B cell (primary cell): ENCODE measurements at regions not wholly inside any gene's neighbourhood (a gene's known extent, or its start where the extent isn't known, plus 50 kb on each side); places are given as distances from the start of the nearest gene placed in this dataset.
A peak's percentile ranks its signal among the peaks of the same experiment; 100 is the strongest.
"Not testable (repeated sequence)": the region's sequence is repeated elsewhere in the genome, so short reads cannot be mapped to it uniquely, and the experiment has no call there.

Experiments used
- ATAC-seq: fragments of 200-7000 bp; cut with Tn5 transposase; one replicate; pipeline ENCODE4 v1.10.0; 2021; ENCODE audit warnings: low read depth, mild to moderate bottlenecking, moderate number of reproducible peaks, moderate library complexity
- CTCF ChIA-PET: fragments of 350-600 bp; sonication (Branson Sonifier 250); formaldehyde crosslinking; loops from one replicate; lab custom pipeline; 2021; ENCODE audit warnings: antibody characterized with exemption, inconsistent platforms; lab: Charles Lee
- POLR2A ChIA-PET: fragments of 350-600 bp; sonication (Branson Sonifier 250); formaldehyde crosslinking; loops from one replicate; lab custom pipeline; 2021; ENCODE audit warnings: antibody characterized with exemption; lab: Charles Lee
- DNase-seq: peaks from one replicate; pipeline ENCODE4 v3.0.0; 2013
- H2AFZ ChIP-seq: 2 replicates; pipeline ENCODE4 v1.6.1; 2012; ENCODE audit warnings: mild to moderate bottlenecking, low read depth, low read length; ENCODE audit not compliant: insufficient read depth, poor library complexity, severe bottlenecking
- H3K27ac ChIP-seq, 2 donors: 1 replicate in 1 of 2; 2 replicates in 1 of 2; pipeline ENCODE4 v1.5.1; 2012 to 2013; ENCODE audit warnings: low read length in 2 of 2, mild to moderate bottlenecking in 2 of 2, moderate library complexity in 1 of 2
- H3K27me3 ChIP-seq, 4 experiments: fragments of 200-600 bp in 1 of 4; sonication (generic) in 1 of 4; replicated peaks in 1 of 4; 1 replicate in 2 of 4; 2 replicates in 2 of 4; pipeline versions ENCODE4 v1.6.1 to v1.7.0; 2013 to 2016; ENCODE audit warnings: low read length in 3 of 4, mild to moderate bottlenecking in 2 of 4, mixed read lengths in 1 of 4, moderate library complexity in 1 of 4; ENCODE audit not compliant: insufficient read depth in 4 of 4, control insufficient read depth in 3 of 4; ENCODE audit errors: control extremely low read depth in 1 of 4
- H3K36me3 ChIP-seq, 2 experiments: replicated peaks in 1 of 2; 1 replicate in 1 of 2; 2 replicates in 1 of 2; pipeline versions ENCODE4 v1.6.1 to v1.7.1; 2013; ENCODE audit warnings: low read length in 1 of 2; ENCODE audit not compliant: insufficient read depth in 2 of 2, control insufficient read depth in 1 of 2; ENCODE audit errors: control extremely low read depth in 1 of 2, extremely low read depth in 1 of 2
- H3K4me1 ChIP-seq, 2 donors: fragments of 200-600 bp in 1 of 2; sonication (generic) in 1 of 2; 1 replicate in 1 of 2; 2 replicates in 1 of 2; pipeline versions ENCODE4 v1.5.1 to v1.6.1; 2013 to 2017; ENCODE audit warnings: low read length in 2 of 2; ENCODE audit not compliant: control insufficient read depth in 2 of 2, insufficient read depth in 2 of 2
- H3K4me2 ChIP-seq: replicated peaks from 2 replicates; pipeline ENCODE3; 2012; ENCODE audit warnings: mild to moderate bottlenecking, low read depth, low read length; ENCODE audit not compliant: poor library complexity, severe bottlenecking
- H3K4me3 ChIP-seq, 5 experiments: fragments of 200-600 bp in 1 of 5; sonication (generic) in 1 of 5; 1 replicate in 3 of 5; 2 replicates in 2 of 5; pipeline versions ENCODE4 v1.5.1 to v1.7.0; 2011 to 2016; ENCODE audit warnings: low read length in 4 of 5, mild to moderate bottlenecking in 4 of 5, low read depth in 2 of 5, control low read depth in 1 of 5, moderate library complexity in 1 of 5; ENCODE audit not compliant: insufficient read depth in 1 of 5; ENCODE audit errors: control extremely low read depth in 1 of 5, extremely low read depth in 1 of 5
- H3K79me2 ChIP-seq: fragments of 200-600 bp; sonication (generic); one replicate; pipeline ENCODE4 v1.6.0; 2016; ENCODE audit warnings: low read length; ENCODE audit not compliant: control insufficient read depth, insufficient read depth
- H3K9ac ChIP-seq: fragments of 200-600 bp; sonication (generic); 2 replicates; pipeline ENCODE4 v1.6.1; 2017; ENCODE audit warnings: mild to moderate bottlenecking, low read length, moderate library complexity
- H3K9me3 ChIP-seq, 3 donors: one replicate each; pipeline versions ENCODE4 v1.6.1 to v1.7.1; 2013; ENCODE audit warnings: low read length in 2 of 3; ENCODE audit not compliant: control insufficient read depth in 2 of 3, insufficient read depth in 1 of 3; ENCODE audit errors: control extremely low read depth in 1 of 3
- H4K20me1 ChIP-seq: 2 replicates; pipeline ENCODE4 v1.6.0; 2012; ENCODE audit warnings: mild to moderate bottlenecking, low read length; ENCODE audit not compliant: insufficient read depth, control insufficient read depth, poor library complexity, severe bottlenecking
- H3K27ac Mint-ChIP-seq: one replicate; pipeline ENCODE4 v1.8.0; 2021; ENCODE audit warnings: mixed read lengths
- H3K27me3 Mint-ChIP-seq: one replicate; pipeline ENCODE4 v1.8.0; 2021; ENCODE audit warnings: mixed read lengths
- H3K4me1 Mint-ChIP-seq: one replicate; pipeline ENCODE4 v1.8.0; 2021; ENCODE audit warnings: mixed read lengths
- H3K4me3 Mint-ChIP-seq: one replicate; pipeline ENCODE4 v1.8.0; 2021; ENCODE audit warnings: mixed read lengths
- H3K9me3 Mint-ChIP-seq: one replicate; pipeline ENCODE4 v1.8.0; 2022; ENCODE audit warnings: mixed read lengths; ENCODE audit not compliant: insufficient read depth
- WGBS: methylation state at CpG from one replicate; pipeline ENCODE4 v1.1.5; 2013; ENCODE audit warnings: missing lambda C conversion rate; ENCODE audit not compliant: insufficient coverage; 5-methylcytosine and 5-hydroxymethylcytosine counted together
- intact Hi-C: fragments of 100-400 bp; cut with micrococcal nuclease; formaldehyde crosslinking; loops from one replicate; pipeline ENCODE4 v1.10.0; 2022

GRCh38 chr10:46749003-46749402 lies 162.2 kb upstream of the PTPN20 start:
- H3K4me1 ChIP-seq, DNase-seq, ATAC-seq, H3K27me3 ChIP-seq, H3K9me3 ChIP-seq, H3K4me1 Mint-ChIP-seq, H3K27ac ChIP-seq, H3K27ac Mint-ChIP-seq, H3K79me2 ChIP-seq, H3K4me2 ChIP-seq, H3K27me3 Mint-ChIP-seq, H3K4me3 ChIP-seq, CTCF ChIA-PET, H3K36me3 ChIP-seq, H3K9ac ChIP-seq, intact Hi-C loops, H3K9me3 Mint-ChIP-seq, POLR2A ChIA-PET, H2AFZ ChIP-seq, H4K20me1 ChIP-seq: not testable (repeated sequence)
- H3K4me3 Mint-ChIP-seq, result peak overlapping the region; percentile 19
- no CpG with 5 or more reads among the region's 3 CpGs for WGBS

GRCh38 chr10:46749470-46749869 lies 161.8 kb upstream of the PTPN20 start:
- H3K4me2 ChIP-seq, H2AFZ ChIP-seq, H3K27ac ChIP-seq, H3K27me3 Mint-ChIP-seq, H3K4me3 Mint-ChIP-seq, H3K27ac Mint-ChIP-seq, H3K9me3 Mint-ChIP-seq, H3K9me3 ChIP-seq, CTCF ChIA-PET, DNase-seq, POLR2A ChIA-PET, H3K79me2 ChIP-seq, H3K4me1 Mint-ChIP-seq, H3K4me1 ChIP-seq, H3K27me3 ChIP-seq, intact Hi-C loops, H4K20me1 ChIP-seq, H3K4me3 ChIP-seq, H3K36me3 ChIP-seq, H3K9ac ChIP-seq: not testable (repeated sequence)
- no CpG with 5 or more reads among the region's 2 CpGs for WGBS
- ATAC-seq, result peak; percentile 28

- H3K27me3 ChIP-seq, CTCF ChIA-PET, H3K79me2 ChIP-seq, H3K36me3 ChIP-seq, H3K4me1 ChIP-seq, H2AFZ ChIP-seq, H3K27ac Mint-ChIP-seq, DNase-seq, H3K4me2 ChIP-seq, H3K4me3 Mint-ChIP-seq, H3K9me3 Mint-ChIP-seq, H3K9ac ChIP-seq, ATAC-seq, H4K20me1 ChIP-seq, POLR2A ChIA-PET, intact Hi-C loops, H3K27ac ChIP-seq, H3K4me3 ChIP-seq, H3K9me3 ChIP-seq, H3K4me1 Mint-ChIP-seq, H3K27me3 Mint-ChIP-seq: not testable (repeated sequence)
- WGBS, result no CpG with 5 or more reads among the region's 5 CpGs
These were observed 157.5 kb upstream of the PTPN20 start for GRCh38 chr10:46753763-46754162.

- intact Hi-C loops, H3K27ac Mint-ChIP-seq, ATAC-seq, H3K79me2 ChIP-seq, H3K4me3 ChIP-seq, H3K4me2 ChIP-seq, H3K4me1 Mint-ChIP-seq, H3K4me1 ChIP-seq, H3K27ac ChIP-seq, H2AFZ ChIP-seq, H3K27me3 ChIP-seq, CTCF ChIA-PET, H3K9me3 Mint-ChIP-seq, DNase-seq, H4K20me1 ChIP-seq, H3K4me3 Mint-ChIP-seq, H3K36me3 ChIP-seq, H3K9ac ChIP-seq, POLR2A ChIA-PET, H3K27me3 Mint-ChIP-seq, H3K9me3 ChIP-seq: not testable (repeated sequence)
These were observed 149.8 kb upstream of the PTPN20 start for GRCh38 chr10:46761471-46761870.
